Bronchial epithelial cell (primary cell): ENCODE measurements at regions not wholly inside any gene's neighbourhood (a gene's known extent, or its start where the extent isn't known, plus 50 kb on each side); places are given as distances from the start of the nearest gene placed in this dataset.

Experiments used
- DNase-seq: peaks from one replicate; pipeline ENCODE4 v3.0.0-alpha.2; 2010; ENCODE audit warnings: low read depth
- FAIRE-seq: peaks from 2 replicates; lab custom pipeline; 2011; peaks lifted over from hg19 to GRCh38; lab: Jason Lieb, UNC
- H3K27me3 ChIP-seq: 2 replicates; pipeline ENCODE4 v1.5.1; 2011; ENCODE audit warnings: low read length; ENCODE audit not compliant: control insufficient read depth, insufficient read depth
- H3K36me3 ChIP-seq: 2 replicates; pipeline ENCODE4 v1.5.1; 2011; ENCODE audit warnings: low read length; ENCODE audit not compliant: control insufficient read depth, insufficient read depth
- H3K4me3 ChIP-seq: 2 replicates; pipeline ENCODE4 v1.5.1; 2011; ENCODE audit warnings: mild to moderate bottlenecking, low read depth, low read length, control low read depth
- TF ChIP-seq, protein P1 (sequence below): IDR thresholded peaks from 2 replicates; pipeline ENCODE4 v1.5.1; 2011; ENCODE audit warnings: mild to moderate bottlenecking, moderate library complexity, low read length, control low read depth, inconsistent platforms; ENCODE audit not compliant: insufficient read depth, severe bottlenecking

DNA sequence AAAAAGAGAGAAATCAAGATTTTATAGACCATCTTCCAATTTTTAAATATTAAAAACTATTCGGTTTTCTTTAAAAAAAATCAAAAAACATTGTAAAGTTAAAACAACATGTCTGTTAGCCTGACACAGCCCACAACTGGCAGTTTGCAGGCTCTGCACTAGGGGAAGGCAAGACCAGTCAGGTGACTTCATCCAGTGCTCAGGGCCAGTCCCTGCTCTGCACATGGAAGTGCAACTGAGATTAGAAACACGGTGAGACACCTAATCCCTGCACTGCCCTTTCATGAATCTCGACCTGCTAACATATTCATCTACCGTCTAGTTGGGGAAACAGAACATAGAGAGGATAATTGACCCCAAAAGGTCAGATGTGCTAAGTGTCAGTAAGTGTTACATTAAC, 135.2 kb downstream of the BARD1 start:
- TF ChIP-seq, protein P1, sequence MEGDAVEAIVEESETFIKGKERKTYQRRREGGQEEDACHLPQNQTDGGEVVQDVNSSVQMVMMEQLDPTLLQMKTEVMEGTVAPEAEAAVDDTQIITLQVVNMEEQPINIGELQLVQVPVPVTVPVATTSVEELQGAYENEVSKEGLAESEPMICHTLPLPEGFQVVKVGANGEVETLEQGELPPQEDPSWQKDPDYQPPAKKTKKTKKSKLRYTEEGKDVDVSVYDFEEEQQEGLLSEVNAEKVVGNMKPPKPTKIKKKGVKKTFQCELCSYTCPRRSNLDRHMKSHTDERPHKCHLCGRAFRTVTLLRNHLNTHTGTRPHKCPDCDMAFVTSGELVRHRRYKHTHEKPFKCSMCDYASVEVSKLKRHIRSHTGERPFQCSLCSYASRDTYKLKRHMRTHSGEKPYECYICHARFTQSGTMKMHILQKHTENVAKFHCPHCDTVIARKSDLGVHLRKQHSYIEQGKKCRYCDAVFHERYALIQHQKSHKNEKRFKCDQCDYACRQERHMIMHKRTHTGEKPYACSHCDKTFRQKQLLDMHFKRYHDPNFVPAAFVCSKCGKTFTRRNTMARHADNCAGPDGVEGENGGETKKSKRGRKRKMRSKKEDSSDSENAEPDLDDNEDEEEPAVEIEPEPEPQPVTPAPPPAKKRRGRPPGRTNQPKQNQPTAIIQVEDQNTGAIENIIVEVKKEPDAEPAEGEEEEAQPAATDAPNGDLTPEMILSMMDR, result no peak
- Histone ChIP-seq H3K36me3 (no peaks in the 10 kb centered on the region), H3K27me3 (no peaks in the 10 kb centered on the region), H3K4me3 (no peak overlapping the region)
- no peak for DNase-seq
- FAIRE-seq, result no peak

DNA sequence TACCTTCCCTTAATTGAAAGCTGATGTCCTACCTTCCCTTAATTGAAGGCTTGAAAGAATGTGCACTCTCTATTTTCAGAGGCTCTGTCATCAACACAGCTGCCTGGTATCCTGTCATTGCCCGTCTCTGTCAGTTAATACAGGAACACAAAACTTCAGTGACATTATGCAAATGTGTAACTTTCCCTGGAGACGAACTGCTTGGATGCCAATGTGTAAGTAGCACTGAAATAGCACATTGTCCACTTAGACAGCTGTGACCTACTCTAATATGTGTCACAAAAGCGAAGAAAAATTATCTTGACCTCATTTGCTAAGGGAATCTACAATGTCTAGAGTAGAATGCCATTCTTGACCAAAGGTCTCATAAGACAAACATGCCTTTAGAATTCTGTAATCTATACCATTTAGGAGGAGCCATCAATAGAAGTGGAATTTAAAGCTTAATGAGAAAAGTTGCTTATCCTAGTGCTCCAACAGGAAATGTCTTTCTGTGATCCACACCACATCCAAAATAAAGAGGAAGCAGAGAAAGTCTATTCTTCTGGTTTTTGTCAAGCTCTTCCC, 138.1 kb downstream of the BARD1 start:
- Histone ChIP-seq H3K4me3 (no peak overlapping the region), H3K27me3 (no peaks in the 10 kb centered on the region), H3K36me3 (no peaks in the 10 kb centered on the region)
- FAIRE-seq (peak; percentile 84), DNase-seq (no peak)
- TF ChIP-seq, protein P1, result no peak

DNA sequence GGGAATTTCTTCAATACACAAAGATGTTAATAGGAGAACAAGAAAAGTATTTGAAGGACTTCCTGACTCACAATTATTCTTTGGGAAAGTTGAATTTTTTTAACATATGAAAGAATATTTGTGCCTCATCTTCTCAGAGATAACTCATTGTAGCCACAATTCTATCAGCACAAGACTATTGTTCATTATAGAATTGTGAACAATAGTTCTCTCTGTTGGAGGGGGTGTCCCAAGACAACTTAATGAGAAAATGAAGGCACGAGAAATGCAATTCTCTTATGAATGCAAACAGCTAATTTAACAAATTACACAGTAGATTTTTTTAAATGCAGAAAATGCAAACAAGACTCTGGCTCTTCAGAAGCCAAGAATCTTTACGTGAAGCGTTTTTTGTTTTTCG, 157.0 kb downstream of the BARD1 start:
- FAIRE-seq (no peak), DNase-seq (no peak)
- Histone ChIP-seq H3K4me3 (no peak overlapping the region), H3K27me3 (no peaks in the 10 kb centered on the region), H3K36me3 (no peaks in the 10 kb centered on the region)
- TF ChIP-seq, protein P1, result no peak

DNA sequence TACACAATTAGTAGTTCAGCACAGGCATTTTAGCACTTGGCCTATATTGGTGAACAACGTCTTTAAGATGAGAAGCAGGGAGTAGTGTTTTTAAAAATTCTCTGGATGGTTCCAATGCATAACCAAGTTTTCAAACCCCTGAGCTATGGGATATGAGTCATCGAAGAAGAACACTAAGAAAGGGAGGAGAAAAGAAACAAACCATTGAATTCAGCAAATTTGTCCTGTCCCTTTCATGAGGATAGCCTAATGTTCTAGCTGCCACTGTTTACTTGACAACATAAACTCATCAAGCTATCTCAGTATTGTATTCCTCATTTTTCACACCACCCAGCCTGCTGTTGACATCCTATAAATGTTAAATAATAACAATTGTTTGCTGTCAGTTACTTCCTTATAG, 158.0 kb downstream of the BARD1 start:
- TF ChIP-seq, protein P1, result no peak
- Histone ChIP-seq H3K27me3 (no peaks in the 10 kb centered on the region), H3K4me3 (no peak overlapping the region), H3K36me3 (no peaks in the 10 kb centered on the region)
- FAIRE-seq, result no peak
- DNase-seq, result peak; percentile 9

DNA sequence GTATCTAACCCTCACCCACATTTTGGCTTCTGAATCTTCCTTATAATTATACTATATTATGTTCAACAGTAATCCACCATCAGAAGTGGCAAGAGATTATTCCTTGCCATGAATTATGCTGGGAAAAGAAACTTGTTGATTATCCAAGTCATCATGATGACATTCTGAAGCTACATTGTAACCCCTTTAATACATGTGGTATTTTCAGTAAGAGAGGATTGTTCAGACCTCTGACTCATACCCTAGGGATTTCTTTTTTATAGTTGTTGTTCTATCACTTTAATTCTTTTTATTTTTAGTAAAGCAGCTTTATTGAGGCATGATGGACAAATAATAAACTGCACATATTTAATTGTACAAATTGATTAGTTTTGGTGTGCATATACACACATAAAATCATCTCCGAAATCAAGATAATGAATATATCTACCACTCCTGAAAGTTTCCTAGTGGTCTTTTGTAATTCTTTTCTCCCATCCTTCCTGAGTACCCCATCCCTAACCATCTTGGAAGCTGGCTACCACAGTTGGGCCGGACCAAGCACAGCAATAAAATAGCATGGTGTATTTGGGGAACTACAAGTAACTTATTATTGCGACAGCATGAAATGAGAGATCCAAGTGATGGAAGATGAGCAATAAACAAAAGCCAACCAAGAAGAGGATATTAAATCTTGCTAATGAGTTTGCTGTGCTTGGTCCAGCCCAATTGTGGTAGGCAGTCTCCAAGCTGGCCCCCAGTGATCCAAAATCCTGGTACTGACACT, 159.9 kb downstream of the BARD1 start:
- peak; percentile 31 for DNase-seq
- no peaks in the 10 kb centered on the region for H3K36me3 ChIP-seq
- H3K4me3 ChIP-seq, result no peak overlapping the region
- FAIRE-seq, result no peak
- no peaks in the 10 kb centered on the region for H3K27me3 ChIP-seq
- TF ChIP-seq, protein P1, result no peak
